ENCODE measurements at regions not wholly inside any gene's neighbourhood (a gene's known extent, or its start where the extent isn't known, plus 50 kb on each side); places are given as distances from the start of the nearest gene placed in this dataset.
"Not testable (repeated sequence)": the region's sequence is repeated elsewhere in the genome, so short reads cannot be mapped to it uniquely, and the experiment has no call there.

DNA sequence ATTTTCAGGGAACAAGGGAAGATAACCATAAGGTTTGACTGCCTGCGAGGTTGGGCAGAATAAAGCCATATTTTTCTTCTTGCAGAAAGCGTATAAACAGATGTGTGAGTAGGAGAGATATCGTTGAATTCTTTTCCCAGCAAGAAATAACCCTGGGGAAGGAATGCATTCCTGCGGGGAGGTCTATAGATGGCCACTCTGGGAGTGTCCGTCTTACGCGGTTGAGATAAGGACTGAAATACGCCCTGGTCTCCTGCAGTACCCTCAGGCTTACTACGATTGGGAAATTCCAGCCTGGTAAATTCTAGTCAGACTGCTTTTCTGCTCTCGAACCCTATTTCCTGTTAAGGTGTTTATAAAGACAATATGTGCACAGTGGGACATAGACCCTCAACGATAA, 225.0 kb downstream of the LRIG3 start:
- Histone ChIP-seq H3F3A (replicated peaks; ENCODE audit: insufficient read depth) (no peaks in the 10 kb centered on the region), H2AFZ (ENCODE audit: low read depth) (no peak overlapping the region), H3K9me2 (no peaks in the 10 kb centered on the region), H4K20me1 (ENCODE audit: insufficient read depth) (no peaks in the 10 kb centered on the region), H3K79me2 (ENCODE audit: insufficient read depth) (no peaks in the 10 kb centered on the region), H3K4me2 (no peak overlapping the region), H3K27me3 (ENCODE audit: insufficient read depth) (no peaks in the 10 kb centered on the region), H3K4me3 (ENCODE audit: low read depth in 2 of 2, low read length in 1 of 2) (no peak overlapping the region), H3K9me3 (no peaks in the 10 kb centered on the region), H3K9ac (no peak overlapping the region), H3K27ac (ENCODE audit: low read depth in 2 of 2, low read length in 1 of 2) (no peak overlapping the region), H3K4me1 (ENCODE audit: control insufficient read depth in 1 of 2, insufficient read depth in 2 of 2, low read depth in 1 of 2, low read length in 1 of 2) (no peaks in the 10 kb centered on the region), H3K36me3 (replicated peaks in 1 of 2; ENCODE audit: control insufficient read depth in 1 of 2, insufficient read depth in 2 of 2, low read length in 1 of 2) (no peaks in the 10 kb centered on the region)
- DNase-seq: no peak
- CTCF ChIA-PET: no interaction called here
- WGBS (ENCODE audit: low lambda C conversion rate): 35% methylated on average over 11 of the region's 11 CpGs
- TF ChIP-seq RFX5 (IDR thresholded peaks at IDR 0.05; ENCODE audit: low read length) (no peak), RCOR1 (IDR thresholded peaks at IDR 0.05; ENCODE audit: low read length) (no peak), NRF1 (IDR thresholded peaks at IDR 0.05; ENCODE audit: low read depth, low read length) (no peak), EZH2phosphoT487 (IDR thresholded peaks at IDR 0.05; ENCODE audit: borderline replicate concordance, low read depth) (no peak)
- POLR2A ChIA-PET: no interaction called here

DNA sequence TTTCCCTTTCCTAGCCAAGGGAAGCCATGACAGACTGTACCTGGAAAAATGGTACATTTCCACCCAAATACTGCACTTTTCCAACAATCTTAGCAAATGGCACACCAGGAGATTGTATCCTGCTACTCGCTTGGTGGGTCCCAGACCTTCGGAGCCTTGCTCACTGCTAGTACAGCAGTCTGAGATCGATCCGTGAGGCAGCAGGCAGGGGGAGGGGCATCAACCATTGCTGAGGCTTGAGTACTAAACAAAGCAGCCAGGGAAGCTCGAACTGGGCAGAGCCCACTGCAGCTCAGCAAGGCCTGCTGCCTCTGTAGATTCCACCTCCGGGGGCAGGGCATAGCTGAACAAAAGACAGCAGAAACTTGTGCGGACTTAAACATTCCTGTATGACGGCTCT, 218.8 kb downstream of the LRIG3 start:
- DNase-seq: no peak
- POLR2A ChIA-PET: no interaction called here
- H3F3A ChIP-seq (replicated peaks; ENCODE audit: insufficient read depth): no peaks in the 10 kb centered on the region
- H3K27ac ChIP-seq (ENCODE audit: low read depth in 2 of 2, low read length in 1 of 2): no peak overlapping the region
- H3K4me3 ChIP-seq (ENCODE audit: low read depth in 2 of 2, low read length in 1 of 2): peak overlapping the region; percentile 26 to 35; a peak in 2 of 4 replicates
- CTCF ChIA-PET: no interaction called here
- H3K4me2 ChIP-seq: no peak overlapping the region
- H3K79me2 ChIP-seq (ENCODE audit: insufficient read depth): no peaks in the 10 kb centered on the region
- H3K4me1 ChIP-seq (ENCODE audit: control insufficient read depth in 1 of 2, insufficient read depth in 2 of 2, low read depth in 1 of 2, low read length in 1 of 2): no peaks in the 10 kb centered on the region
- no peaks in the 10 kb centered on the region for H3K27me3 ChIP-seq (ENCODE audit: insufficient read depth)
- no peak overlapping the region for H2AFZ ChIP-seq (ENCODE audit: low read depth)
- no peak for TF ChIP-seq ELF1 (IDR thresholded peaks at IDR 0.05)
- no peaks in the 10 kb centered on the region for H3K9me2 ChIP-seq
- WGBS (ENCODE audit: low lambda C conversion rate): 20% methylated on average over 1 of the region's 8 CpGs
- no peaks in the 10 kb centered on the region for H3K36me3 ChIP-seq (replicated peaks in 1 of 2; ENCODE audit: control insufficient read depth in 1 of 2, insufficient read depth in 2 of 2, low read length in 1 of 2)
- H3K9ac ChIP-seq: no peak overlapping the region
- no peaks in the 10 kb centered on the region for H4K20me1 ChIP-seq (ENCODE audit: insufficient read depth)
- H3K9me3 ChIP-seq: no peaks in the 10 kb centered on the region

DNA sequence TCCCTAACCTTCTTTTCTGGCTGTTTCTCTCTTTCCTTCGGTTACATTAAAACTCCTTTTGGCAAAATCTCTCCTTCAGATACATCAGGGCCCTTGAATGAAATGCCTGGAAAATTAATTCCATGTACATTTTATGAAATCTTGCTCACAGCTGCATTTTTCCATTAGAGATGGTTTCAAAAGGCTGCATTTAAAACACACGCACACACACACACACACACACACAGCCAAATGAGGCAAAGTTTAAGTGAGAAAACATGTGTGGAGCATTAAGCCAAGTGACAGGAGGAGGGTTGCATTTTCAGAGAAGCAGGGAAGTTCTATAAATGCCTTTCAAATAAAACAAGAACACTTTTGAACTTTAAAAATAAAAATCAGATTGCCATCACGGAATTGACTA, 216.4 kb downstream of the LRIG3 start:
- POLR2A ChIA-PET: no interaction called here
- no peak for DNase-seq

DNA sequence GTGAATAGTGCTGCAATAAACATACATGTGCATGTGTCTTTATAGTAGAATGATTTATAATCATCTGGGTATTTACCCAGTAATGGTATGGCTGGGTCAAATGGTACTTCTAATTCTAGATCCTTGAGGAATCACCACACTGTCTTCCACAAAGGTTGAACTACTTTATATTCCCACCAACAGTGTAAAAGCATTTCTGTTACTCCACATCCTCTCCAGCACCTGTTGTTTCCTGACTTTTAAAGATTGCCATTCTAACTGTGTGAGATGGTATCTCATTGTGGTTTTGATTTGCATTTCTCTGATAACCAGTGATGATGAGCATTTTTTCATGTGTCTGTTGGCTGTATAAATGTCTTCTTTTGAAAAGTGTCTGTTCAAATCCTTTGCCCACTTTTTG, 215.5 kb downstream of the LRIG3 start:
- H3K9ac ChIP-seq; H3F3A ChIP-seq (replicated peaks; ENCODE audit: insufficient read depth); H3K27ac ChIP-seq (ENCODE audit: low read depth in 2 of 2, low read length in 1 of 2); H3K79me2 ChIP-seq (ENCODE audit: insufficient read depth); H3K27me3 ChIP-seq (ENCODE audit: insufficient read depth); H4K20me1 ChIP-seq (ENCODE audit: insufficient read depth); H3K4me1 ChIP-seq (ENCODE audit: control insufficient read depth in 1 of 2, insufficient read depth in 2 of 2, low read depth in 1 of 2, low read length in 1 of 2); CTCF ChIA-PET; H3K9me2 ChIP-seq; H2AFZ ChIP-seq (ENCODE audit: low read depth); H3K4me2 ChIP-seq; POLR2A ChIA-PET; H3K36me3 ChIP-seq (replicated peaks in 1 of 2; ENCODE audit: control insufficient read depth in 1 of 2, insufficient read depth in 2 of 2, low read length in 1 of 2); H3K9me3 ChIP-seq; H3K4me3 ChIP-seq (ENCODE audit: low read depth in 2 of 2, low read length in 1 of 2); DNase-seq: not testable (repeated sequence)

More for the DNA sequence above, 216.4 kb downstream of the LRIG3 start:
- no peaks in the 10 kb centered on the region for H3K27me3 ChIP-seq (ENCODE audit: insufficient read depth)
- CTCF ChIA-PET: no interaction called here
- no peaks in the 10 kb centered on the region for H4K20me1 ChIP-seq (ENCODE audit: insufficient read depth)
- H3K4me3 ChIP-seq (ENCODE audit: low read depth in 2 of 2, low read length in 1 of 2): no peak overlapping the region
- no peak overlapping the region for H3K4me2 ChIP-seq
- H3K36me3 ChIP-seq (replicated peaks in 1 of 2; ENCODE audit: control insufficient read depth in 1 of 2, insufficient read depth in 2 of 2, low read length in 1 of 2): no peaks in the 10 kb centered on the region
- no peaks in the 10 kb centered on the region for H3K79me2 ChIP-seq (ENCODE audit: insufficient read depth)
- no peak overlapping the region for H3K27ac ChIP-seq (ENCODE audit: low read depth in 2 of 2, low read length in 1 of 2)
- H3K9me2 ChIP-seq: no peaks in the 10 kb centered on the region
- no peaks in the 10 kb centered on the region for H3K9me3 ChIP-seq
- H3K4me1 ChIP-seq (ENCODE audit: control insufficient read depth in 1 of 2, insufficient read depth in 2 of 2, low read depth in 1 of 2, low read length in 1 of 2): no peaks in the 10 kb centered on the region
- no peak for TF ChIP-seq POLR2AphosphoS5 (IDR thresholded peaks at IDR 0.05; ENCODE audit: low read depth, low read length)
- no peak for TF ChIP-seq JUND (IDR thresholded peaks at IDR 0.05)
- no peak for TF ChIP-seq EP300 (IDR thresholded peaks at IDR 0.05; ENCODE audit: borderline replicate concordance in 1 of 2, low read depth in 1 of 2, low read length in 1 of 2)
- TF ChIP-seq, protein P1, sequence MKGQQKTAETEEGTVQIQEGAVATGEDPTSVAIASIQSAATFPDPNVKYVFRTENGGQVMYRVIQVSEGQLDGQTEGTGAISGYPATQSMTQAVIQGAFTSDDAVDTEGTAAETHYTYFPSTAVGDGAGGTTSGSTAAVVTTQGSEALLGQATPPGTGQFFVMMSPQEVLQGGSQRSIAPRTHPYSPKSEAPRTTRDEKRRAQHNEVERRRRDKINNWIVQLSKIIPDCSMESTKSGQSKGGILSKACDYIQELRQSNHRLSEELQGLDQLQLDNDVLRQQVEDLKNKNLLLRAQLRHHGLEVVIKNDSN (IDR thresholded peaks at IDR 0.05; ENCODE audit: borderline replicate concordance, low read depth): no peak
- TF ChIP-seq, protein P2, sequence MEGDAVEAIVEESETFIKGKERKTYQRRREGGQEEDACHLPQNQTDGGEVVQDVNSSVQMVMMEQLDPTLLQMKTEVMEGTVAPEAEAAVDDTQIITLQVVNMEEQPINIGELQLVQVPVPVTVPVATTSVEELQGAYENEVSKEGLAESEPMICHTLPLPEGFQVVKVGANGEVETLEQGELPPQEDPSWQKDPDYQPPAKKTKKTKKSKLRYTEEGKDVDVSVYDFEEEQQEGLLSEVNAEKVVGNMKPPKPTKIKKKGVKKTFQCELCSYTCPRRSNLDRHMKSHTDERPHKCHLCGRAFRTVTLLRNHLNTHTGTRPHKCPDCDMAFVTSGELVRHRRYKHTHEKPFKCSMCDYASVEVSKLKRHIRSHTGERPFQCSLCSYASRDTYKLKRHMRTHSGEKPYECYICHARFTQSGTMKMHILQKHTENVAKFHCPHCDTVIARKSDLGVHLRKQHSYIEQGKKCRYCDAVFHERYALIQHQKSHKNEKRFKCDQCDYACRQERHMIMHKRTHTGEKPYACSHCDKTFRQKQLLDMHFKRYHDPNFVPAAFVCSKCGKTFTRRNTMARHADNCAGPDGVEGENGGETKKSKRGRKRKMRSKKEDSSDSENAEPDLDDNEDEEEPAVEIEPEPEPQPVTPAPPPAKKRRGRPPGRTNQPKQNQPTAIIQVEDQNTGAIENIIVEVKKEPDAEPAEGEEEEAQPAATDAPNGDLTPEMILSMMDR (IDR thresholded peaks at IDR 0.05): no peak
- TF ChIP-seq MEF2A (IDR thresholded peaks at IDR 0.05; ENCODE audit: borderline replicate concordance, low read depth): no peak
- no peaks in the 10 kb centered on the region for H3F3A ChIP-seq (replicated peaks; ENCODE audit: insufficient read depth)
- H3K9ac ChIP-seq: no peak overlapping the region
- 9% methylated on average over 3 of the region's 3 CpGs for WGBS (ENCODE audit: low lambda C conversion rate)
- no peak overlapping the region for H2AFZ ChIP-seq (ENCODE audit: low read depth)
